H9 (cell line): ENCODE measurements at regions not wholly inside any gene's neighbourhood (a gene's known extent, or its start where the extent isn't known, plus 50 kb on each side); places are given as distances from the start of the nearest gene placed in this dataset.

Experiments used
- DNase-seq: peaks from one replicate; pipeline ENCODE4 v3.0.0-alpha.2; 2017
- H2AFZ ChIP-seq: one replicate; pipeline ENCODE4 v1.6.1; 2013; ENCODE audit warnings: mild to moderate bottlenecking, low read length, control low read depth, moderate library complexity
- H2AK5ac ChIP-seq: 2 replicates; pipeline ENCODE4 v1.6.1; 2013; ENCODE audit warnings: low read length, control low read depth, mixed read lengths; ENCODE audit not compliant: insufficient read length
- H2BK120ac ChIP-seq: one replicate; pipeline ENCODE4 v1.6.1; 2013; ENCODE audit warnings: low read depth, mild to moderate bottlenecking, low read length, control low read depth, inconsistent platforms; ENCODE audit not compliant: poor library complexity, severe bottlenecking
- H2BK12ac ChIP-seq: 2 replicates; pipeline ENCODE4 v1.6.1; 2013; ENCODE audit warnings: low read length, control low read depth, mixed read lengths, low read depth; ENCODE audit not compliant: insufficient read length
- H2BK15ac ChIP-seq: 2 replicates; pipeline ENCODE4 v1.6.1; 2013; ENCODE audit warnings: low read depth, low read length, control low read depth
- H2BK20ac ChIP-seq: one replicate; pipeline ENCODE4 v1.6.1; 2013; ENCODE audit warnings: low read depth, mild to moderate bottlenecking, low read length, control low read depth, inconsistent platforms; ENCODE audit not compliant: poor library complexity, severe bottlenecking
- H2BK5ac ChIP-seq: 2 replicates; pipeline ENCODE4 v1.6.1; 2013; ENCODE audit warnings: low read length, control low read depth, mixed read lengths; ENCODE audit not compliant: insufficient read length
- H3K14ac ChIP-seq: 2 replicates; pipeline ENCODE4 v1.6.1; 2013; ENCODE audit warnings: low read length, control low read depth; ENCODE audit not compliant: insufficient read depth
- H3K18ac ChIP-seq: 2 replicates; pipeline ENCODE4 v1.6.1; 2013; ENCODE audit warnings: low read depth, mild to moderate bottlenecking, mixed read lengths, low read length, control low read depth; ENCODE audit not compliant: insufficient read length
- H3K23ac ChIP-seq: 2 replicates; pipeline ENCODE4 v1.6.1; 2013; ENCODE audit warnings: low read length, control low read depth, mixed read lengths, low read depth; ENCODE audit not compliant: insufficient read length
- H3K23me2 ChIP-seq: 2 replicates; pipeline ENCODE4 v1.6.1; 2013; ENCODE audit warnings: low read depth, mild to moderate bottlenecking, mixed read lengths, low read length, control low read depth; ENCODE audit not compliant: insufficient read length, poor library complexity, severe bottlenecking
- H3K27ac ChIP-seq: 2 replicates; pipeline ENCODE4 v1.5.1; 2013; ENCODE audit warnings: low read length, control low read depth, mixed read lengths, low read depth; ENCODE audit not compliant: insufficient read length
- H3K27me3 ChIP-seq: 2 replicates; pipeline ENCODE4 v1.6.1; 2013; ENCODE audit warnings: low read length, control low read depth, inconsistent platforms; ENCODE audit not compliant: insufficient read depth
- H3K4ac ChIP-seq: 2 replicates; pipeline ENCODE4 v1.6.1; 2013; ENCODE audit warnings: low read depth, mild to moderate bottlenecking, control low read depth, inconsistent platforms, low read length, moderate library complexity
- H3K4me1 ChIP-seq: 2 replicates; pipeline ENCODE4 v1.6.1; 2013; ENCODE audit warnings: low read length, control low read depth, inconsistent platforms; ENCODE audit not compliant: insufficient read depth
- H3K4me2 ChIP-seq: 2 replicates; pipeline ENCODE4 v1.6.1; 2013; ENCODE audit warnings: low read length, control low read depth, mixed read lengths; ENCODE audit not compliant: insufficient read length, insufficient read depth
- H3K56ac ChIP-seq: 2 replicates; pipeline ENCODE4 v1.6.1; 2013; ENCODE audit warnings: low read depth, mild to moderate bottlenecking, mixed read lengths, low read length, control low read depth; ENCODE audit not compliant: insufficient read length
- H3K79me1 ChIP-seq: 2 replicates; pipeline ENCODE4 v1.6.1; 2013; ENCODE audit warnings: low read depth, mild to moderate bottlenecking, moderate library complexity, low read length, control low read depth, inconsistent platforms; ENCODE audit not compliant: insufficient read depth, poor library complexity, severe bottlenecking
- H3K79me2 ChIP-seq: 2 replicates; pipeline ENCODE4 v1.6.1; 2013; ENCODE audit warnings: low read length, control low read depth, inconsistent platforms; ENCODE audit not compliant: insufficient read depth
- H3K9ac ChIP-seq: 2 replicates; pipeline ENCODE4 v1.6.1; 2013; ENCODE audit warnings: low read length, control low read depth, mixed read lengths; ENCODE audit not compliant: insufficient read length; ENCODE audit errors: extremely low read depth
- H3K9me3 ChIP-seq: one replicate; pipeline ENCODE4 v1.6.1; 2013; ENCODE audit warnings: low read depth, low read length, inconsistent platforms; ENCODE audit not compliant: control insufficient read depth
- H3T11ph ChIP-seq: one replicate; pipeline ENCODE4 v1.6.1; 2013; ENCODE audit warnings: mild to moderate bottlenecking, low read length, control low read depth, inconsistent platforms
- H4K20me1 ChIP-seq: one replicate; pipeline ENCODE4 v1.6.1; 2013; ENCODE audit not compliant: control insufficient read depth, insufficient read length, insufficient read depth
- H4K5ac ChIP-seq: 2 replicates; pipeline ENCODE4 v1.6.1; 2013; ENCODE audit warnings: low read depth, mild to moderate bottlenecking, mixed read lengths, low read length, control low read depth; ENCODE audit not compliant: insufficient read length
- H4K8ac ChIP-seq: replicated peaks from 2 replicates; pipeline ENCODE4 v1.6.1; 2013; ENCODE audit warnings: low read length, control low read depth, mixed read lengths, low read depth; ENCODE audit not compliant: insufficient read length
- H4K91ac ChIP-seq: 2 replicates; pipeline ENCODE4 v1.6.1; 2013; ENCODE audit warnings: low read depth, mild to moderate bottlenecking, moderate library complexity, mixed read lengths, low read length, control low read depth; ENCODE audit not compliant: insufficient read length
- H3K27ac Mint-ChIP-seq, 3 experiments: 2 replicates in 2 of 3; 3 replicates in 1 of 3; pipeline ENCODE4 v1.8.0; 2020 to 2021; ENCODE audit warnings: mixed read lengths in 3 of 3, mild to moderate bottlenecking in 1 of 3, moderate library complexity in 1 of 3
- H3K27me3 Mint-ChIP-seq: 2 replicates; pipeline ENCODE4 v1.8.0; 2021; ENCODE audit warnings: low read depth, mild to moderate bottlenecking, moderate library complexity, mixed read lengths
- H3K36me3 Mint-ChIP-seq, 3 experiments: 2 replicates in 2 of 3; 3 replicates in 1 of 3; pipeline ENCODE4 v1.8.0; 2020 to 2021; ENCODE audit warnings: low read depth in 3 of 3, mixed read lengths in 3 of 3; ENCODE audit not compliant: insufficient read depth in 1 of 3
- H3K4me1 Mint-ChIP-seq, 2 experiments: 2 replicates each; pipeline ENCODE4 v1.8.0; 2020; ENCODE audit warnings: mixed read lengths in 2 of 2
- H3K4me3 Mint-ChIP-seq, 2 experiments: 2 replicates in 1 of 2; 3 replicates in 1 of 2; pipeline ENCODE4 v1.8.0; 2020 to 2021; ENCODE audit warnings: mild to moderate bottlenecking in 2 of 2, mixed read lengths in 2 of 2, moderate library complexity in 1 of 2
- H3K9me3 Mint-ChIP-seq, 2 experiments: 2 replicates in 1 of 2; 3 replicates in 1 of 2; pipeline ENCODE4 v1.8.0; 2020; ENCODE audit warnings: mild to moderate bottlenecking in 2 of 2, mixed read lengths in 2 of 2, moderate library complexity in 1 of 2
- CTCF ChIP-seq: fragments of 200-600 bp; sonication (generic); conservative IDR thresholded peaks from 3 replicates; pipeline ENCODE4 v1.8.0; 2021; ENCODE audit warnings: antibody characterized with exemption, mild to moderate bottlenecking

- no peaks in the 10 kb centered on the region for H3K9me3 ChIP-seq
- no peak overlapping the region for H3K14ac ChIP-seq
- H3K27ac ChIP-seq = no peak overlapping the region
- H3K27me3 Mint-ChIP-seq = no peaks in the 10 kb centered on the region
- H3K79me1 ChIP-seq = no peaks in the 10 kb centered on the region
- no peaks in the 10 kb centered on the region for H4K20me1 ChIP-seq
- no peak overlapping the region for H4K5ac ChIP-seq
- no peak overlapping the region for H2BK120ac ChIP-seq
- H2AFZ ChIP-seq = no peak overlapping the region
- H4K8ac ChIP-seq = no peak overlapping the region
- no peak overlapping the region for H2BK15ac ChIP-seq
- no peaks in the 10 kb centered on the region for H3K79me2 ChIP-seq
- no peak overlapping the region for H3K56ac ChIP-seq
- no peak overlapping the region for H3K9ac ChIP-seq
- H4K91ac ChIP-seq = no peak overlapping the region
- no peak for DNase-seq
- peaks cover 3 to 32% of the 10 kb centered on the region in 2 experiments for H3K9me3 Mint-ChIP-seq
- no peak for TF ChIP-seq CTCF
- no peak overlapping the region for H2AK5ac ChIP-seq
- peaks cover 0 to 13% (median 4%) of the 10 kb centered on the region in 3 experiments; a peak in 3 of 7 replicates for H3K36me3 Mint-ChIP-seq
- no peak overlapping the region for H3K27ac Mint-ChIP-seq
- no peak overlapping the region for H3K4me3 Mint-ChIP-seq
- no peaks in the 10 kb centered on the region for H3K4me1 ChIP-seq
- H3K27me3 ChIP-seq = no peaks in the 10 kb centered on the region
- H2BK12ac ChIP-seq = no peak overlapping the region
- H3K4ac ChIP-seq = no peak overlapping the region
- H3K23ac ChIP-seq = no peak overlapping the region
- peaks cover 9 to 12% of the 10 kb centered on the region in 2 experiments for H3K4me1 Mint-ChIP-seq
- no peak overlapping the region for H3K18ac ChIP-seq
- no peak overlapping the region for H3K4me2 ChIP-seq
- H2BK5ac ChIP-seq = no peak overlapping the region
- H3K23me2 ChIP-seq = no peaks in the 10 kb centered on the region
- no peak overlapping the region for H3T11ph ChIP-seq
- H2BK20ac ChIP-seq = no peak overlapping the region
Observed at GRCh38 chrX:42628471-42628870, 149.5 kb downstream of the PPP1R2C start.
